HEK293 (cell line): ENCODE measurements at regions not wholly inside any gene's neighbourhood (a gene's known extent, or its start where the extent isn't known, plus 50 kb on each side); places are given as distances from the start of the nearest gene placed in this dataset.

Experiments used
- BCL11A ChIP-seq: fragments of 450-650 bp; formaldehyde crosslinking; IDR thresholded peaks from 2 replicates; pipeline ENCODE4 v1.5.1; 2016; ENCODE audit warnings: low read depth, missing biosample characterization, missing genetic modification characterization
- KLF16 ChIP-seq: fragments of 450-650 bp; formaldehyde crosslinking; IDR thresholded peaks from 2 replicates; pipeline ENCODE4 v1.5.1; 2017; ENCODE audit warnings: missing biosample characterization, missing genetic modification characterization
- REST ChIP-seq: fragments of 450-650 bp; formaldehyde crosslinking; IDR thresholded peaks from 2 replicates; pipeline ENCODE4 v1.5.1; 2016; ENCODE audit warnings: missing biosample characterization, missing genetic modification characterization
- SP2 ChIP-seq: fragments of 450-650 bp; formaldehyde crosslinking; IDR thresholded peaks from 2 replicates; pipeline ENCODE4 v1.5.1; 2016; ENCODE audit warnings: missing biosample characterization, missing genetic modification characterization
- YY1 ChIP-seq: fragments of 450-650 bp; formaldehyde crosslinking; IDR thresholded peaks from 2 replicates; pipeline ENCODE4 v1.5.1; 2018; ENCODE audit warnings: missing biosample characterization, missing genetic modification characterization
- ZNF658 ChIP-seq: fragments of 450-650 bp; formaldehyde crosslinking; IDR thresholded peaks from 2 replicates; pipeline ENCODE4; 2016; ENCODE audit warnings: missing biosample characterization, missing genetic modification characterization
- TF ChIP-seq, protein P1 (sequence below): fragments of 450-650 bp; formaldehyde crosslinking; IDR thresholded peaks from 2 replicates; pipeline ENCODE4 v1.5.1; 2016; ENCODE audit warnings: missing biosample characterization, missing genetic modification characterization
- TF ChIP-seq, protein P2 (sequence below): fragments of 450-650 bp; formaldehyde crosslinking; IDR thresholded peaks from 2 replicates; pipeline ENCODE4 v1.5.1; 2016; ENCODE audit warnings: missing biosample characterization, missing genetic modification characterization, low read depth

DNA sequence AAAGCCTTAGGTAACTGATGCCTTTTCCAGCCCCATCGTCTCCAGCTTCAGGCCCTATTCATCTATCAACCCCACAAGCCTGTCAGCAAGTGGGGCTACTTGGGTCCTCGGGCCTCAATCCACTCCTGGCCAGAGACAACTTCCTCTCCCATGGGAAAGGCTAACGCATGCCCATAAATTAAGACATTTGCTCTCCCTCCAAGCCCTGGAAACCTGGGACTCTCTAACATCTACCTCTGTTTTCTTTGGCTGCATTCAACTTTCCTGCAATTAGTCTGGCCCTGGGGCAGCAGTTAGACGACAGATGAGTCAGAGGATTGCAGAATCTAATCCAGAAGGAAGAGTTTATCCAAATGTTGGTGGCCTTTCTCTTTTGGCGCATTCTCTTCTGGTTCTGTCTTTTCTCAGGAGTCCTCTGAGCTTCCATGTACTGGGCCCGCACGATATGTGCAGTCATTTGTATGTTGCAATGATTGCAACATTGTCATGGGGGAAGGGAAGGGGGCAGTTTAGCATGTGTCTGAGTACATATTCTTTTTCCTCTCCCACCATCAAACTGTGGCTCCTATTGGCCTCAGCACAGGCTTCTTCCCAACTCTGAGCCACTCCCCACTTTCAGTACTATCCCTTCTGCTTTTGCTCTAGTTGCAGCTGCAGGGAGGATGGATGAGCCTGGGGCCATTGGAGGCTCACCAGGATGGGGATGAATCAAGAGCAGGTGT is 54.4 kb downstream of the NAV1 start:
- TF ChIP-seq, protein P1, sequence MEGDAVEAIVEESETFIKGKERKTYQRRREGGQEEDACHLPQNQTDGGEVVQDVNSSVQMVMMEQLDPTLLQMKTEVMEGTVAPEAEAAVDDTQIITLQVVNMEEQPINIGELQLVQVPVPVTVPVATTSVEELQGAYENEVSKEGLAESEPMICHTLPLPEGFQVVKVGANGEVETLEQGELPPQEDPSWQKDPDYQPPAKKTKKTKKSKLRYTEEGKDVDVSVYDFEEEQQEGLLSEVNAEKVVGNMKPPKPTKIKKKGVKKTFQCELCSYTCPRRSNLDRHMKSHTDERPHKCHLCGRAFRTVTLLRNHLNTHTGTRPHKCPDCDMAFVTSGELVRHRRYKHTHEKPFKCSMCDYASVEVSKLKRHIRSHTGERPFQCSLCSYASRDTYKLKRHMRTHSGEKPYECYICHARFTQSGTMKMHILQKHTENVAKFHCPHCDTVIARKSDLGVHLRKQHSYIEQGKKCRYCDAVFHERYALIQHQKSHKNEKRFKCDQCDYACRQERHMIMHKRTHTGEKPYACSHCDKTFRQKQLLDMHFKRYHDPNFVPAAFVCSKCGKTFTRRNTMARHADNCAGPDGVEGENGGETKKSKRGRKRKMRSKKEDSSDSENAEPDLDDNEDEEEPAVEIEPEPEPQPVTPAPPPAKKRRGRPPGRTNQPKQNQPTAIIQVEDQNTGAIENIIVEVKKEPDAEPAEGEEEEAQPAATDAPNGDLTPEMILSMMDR = no peak
- TF ChIP-seq REST (tag by site-specific recombination) (peak; percentile 29), ZNF658 (tag by site-specific recombination) (no peak), BCL11A (tag by site-specific recombination) (0 out of 2 replicates have a peak, but pooled peaks have one; percentile 15), SP2 (tag by site-specific recombination) (no peak; the same call in 1 of the 2 replicates), KLF16 (tag by site-specific recombination) (peak; percentile 43), YY1 (tag by site-specific recombination) (no peak)
- TF ChIP-seq, protein P2, sequence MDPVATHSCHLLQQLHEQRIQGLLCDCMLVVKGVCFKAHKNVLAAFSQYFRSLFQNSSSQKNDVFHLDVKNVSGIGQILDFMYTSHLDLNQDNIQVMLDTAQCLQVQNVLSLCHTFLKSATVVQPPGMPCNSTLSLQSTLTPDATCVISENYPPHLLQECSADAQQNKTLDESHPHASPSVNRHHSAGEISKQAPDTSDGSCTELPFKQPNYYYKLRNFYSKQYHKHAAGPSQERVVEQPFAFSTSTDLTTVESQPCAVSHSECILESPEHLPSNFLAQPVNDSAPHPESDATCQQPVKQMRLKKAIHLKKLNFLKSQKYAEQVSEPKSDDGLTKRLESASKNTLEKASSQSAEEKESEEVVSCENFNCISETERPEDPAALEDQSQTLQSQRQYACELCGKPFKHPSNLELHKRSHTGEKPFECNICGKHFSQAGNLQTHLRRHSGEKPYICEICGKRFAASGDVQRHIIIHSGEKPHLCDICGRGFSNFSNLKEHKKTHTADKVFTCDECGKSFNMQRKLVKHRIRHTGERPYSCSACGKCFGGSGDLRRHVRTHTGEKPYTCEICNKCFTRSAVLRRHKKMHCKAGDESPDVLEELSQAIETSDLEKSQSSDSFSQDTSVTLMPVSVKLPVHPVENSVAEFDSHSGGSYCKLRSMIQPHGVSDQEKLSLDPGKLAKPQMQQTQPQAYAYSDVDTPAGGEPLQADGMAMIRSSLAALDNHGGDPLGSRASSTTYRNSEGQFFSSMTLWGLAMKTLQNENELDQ = no peak
